NCI-H2196 treated with DMSO at 0.1 percent for 48 hours (cell line): ENCODE measurements at regions not wholly inside any gene's neighbourhood (a gene's known extent, or its start where the extent isn't known, plus 50 kb on each side); places are given as distances from the start of the nearest gene placed in this dataset.
"Not testable (repeated sequence)": the region's sequence is repeated elsewhere in the genome, so short reads cannot be mapped to it uniquely, and the experiment has no call there.

Source experiments
- DNase-seq: peaks from one replicate; lab custom pipeline; 2025; ENCODE audit not compliant: unreplicated experiment; lab: John Stamatoyannopoulos, UW

- DNase-seq = no peak
These were observed 279.8 kb downstream of the DUSP6 start for GRCh38 chr12:89072294-89073026.

GRCh38 chr12:89070603-89071002, 281.7 kb downstream of the DUSP6 start:
- DNase-seq = no peak

DNA sequence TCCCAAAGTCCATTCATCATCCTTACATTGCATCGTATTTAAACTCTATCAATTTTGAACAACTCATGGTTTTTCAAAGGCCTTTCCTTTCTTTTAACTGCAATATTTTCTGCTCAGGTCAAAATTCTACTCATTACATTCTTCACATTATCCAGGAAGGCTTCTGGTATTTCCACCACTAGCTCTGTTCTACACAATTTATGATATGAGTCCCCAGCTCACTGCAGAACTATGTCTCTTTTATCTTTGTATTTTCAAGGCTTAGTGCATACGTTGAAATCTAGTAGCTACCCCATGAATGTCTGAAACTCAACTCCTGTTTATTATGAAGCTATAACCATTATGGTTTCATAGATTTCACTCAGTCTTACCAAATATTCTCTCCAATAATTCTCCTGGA, 282.9 kb downstream of the DUSP6 start:
- no peak for DNase-seq

GRCh38 chr12:89067421-89068187, 284.7 kb downstream of the DUSP6 start:
- no peak for DNase-seq

DNA sequence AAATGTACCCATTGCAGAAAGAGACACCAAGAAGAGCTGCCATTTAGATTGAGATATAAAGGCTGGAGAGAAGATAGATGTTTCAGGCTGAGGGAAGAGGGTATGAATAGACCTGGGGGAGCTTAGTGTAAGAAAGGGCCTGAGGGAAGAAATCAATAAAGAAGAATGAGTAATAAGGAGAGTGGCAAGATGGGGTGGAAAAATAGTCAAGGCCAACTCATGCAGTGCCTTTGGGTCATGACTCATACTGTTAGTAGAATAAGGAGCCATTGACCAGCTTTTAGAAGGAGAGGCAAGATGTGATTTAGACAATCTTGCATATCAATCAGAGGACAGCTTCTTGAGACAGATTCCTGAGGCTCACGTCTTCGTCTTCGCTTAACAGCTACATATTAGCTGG, 287.5 kb downstream of the DUSP6 start:
- DNase-seq = no peak

- DNase-seq = no peak
These were observed 288.1 kb downstream of the DUSP6 start for GRCh38 chr12:89064151-89064550.

GRCh38 chr12:89062996-89063395, 289.3 kb downstream of the DUSP6 start:
- no peak for DNase-seq

GRCh38 chr12:89059721-89060541, 292.4 kb downstream of the DUSP6 start:
- no peak for DNase-seq

GRCh38 chr12:89059056-89059455, 293.2 kb downstream of the DUSP6 start:
- DNase-seq = no peak

GRCh38 chr12:89058402-89058801, 293.9 kb downstream of the DUSP6 start:
- DNase-seq = no peak

- not testable (repeated sequence) for DNase-seq
These were observed 298.5 kb downstream of the DUSP6 start for GRCh38 chr12:89053817-89054216.

GRCh38 chr12:89051065-89051677, 301.1 kb downstream of the DUSP6 start:
- peak; percentile 74 for DNase-seq

DNA sequence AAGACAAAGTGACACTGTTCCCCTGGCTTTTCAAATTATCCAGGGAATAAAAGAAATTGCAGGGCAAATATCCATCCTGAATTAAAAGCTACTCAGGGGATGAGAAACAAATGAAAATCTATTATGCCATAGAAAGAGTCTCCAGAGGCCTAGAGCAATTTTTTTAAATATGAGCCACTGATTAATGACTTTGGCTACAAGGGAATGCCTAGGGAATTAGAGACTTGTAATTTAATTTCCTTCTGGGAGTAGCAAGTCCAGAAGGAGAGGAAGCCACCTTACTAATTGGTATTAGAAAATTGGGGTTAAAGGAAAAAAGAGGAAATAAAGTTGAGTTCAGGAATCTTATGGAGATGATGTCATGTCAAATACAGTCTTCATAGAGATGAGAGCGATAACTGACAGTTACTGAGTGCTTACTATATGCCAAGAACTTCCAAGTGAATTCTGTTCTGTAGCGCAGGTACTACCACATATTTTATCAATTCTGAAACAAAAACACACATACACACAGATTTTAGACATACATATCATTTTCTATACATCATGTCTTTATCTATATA, 304.4 kb downstream of the DUSP6 start:
- DNase-seq = no peak

DNA sequence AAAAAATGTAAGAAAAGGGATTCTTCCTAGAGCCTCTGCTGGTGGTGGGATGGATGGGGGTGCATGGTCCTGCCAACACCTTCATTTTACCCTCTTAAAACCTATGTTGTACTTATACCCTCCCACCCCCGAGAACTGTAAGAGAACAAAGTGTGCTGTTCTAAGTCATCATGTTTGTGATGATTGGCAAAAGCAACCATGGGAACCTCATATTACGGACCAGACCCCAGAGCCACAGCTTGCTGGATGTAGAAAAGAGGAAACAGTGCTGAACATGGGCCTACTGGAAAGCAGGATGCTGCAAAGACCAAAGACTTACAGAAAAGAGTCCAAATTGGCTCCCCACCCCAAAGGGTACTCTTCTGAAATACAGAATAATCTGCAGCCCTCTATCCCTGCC, 311.2 kb downstream of the DUSP6 start:
- DNase-seq = no peak

DNA sequence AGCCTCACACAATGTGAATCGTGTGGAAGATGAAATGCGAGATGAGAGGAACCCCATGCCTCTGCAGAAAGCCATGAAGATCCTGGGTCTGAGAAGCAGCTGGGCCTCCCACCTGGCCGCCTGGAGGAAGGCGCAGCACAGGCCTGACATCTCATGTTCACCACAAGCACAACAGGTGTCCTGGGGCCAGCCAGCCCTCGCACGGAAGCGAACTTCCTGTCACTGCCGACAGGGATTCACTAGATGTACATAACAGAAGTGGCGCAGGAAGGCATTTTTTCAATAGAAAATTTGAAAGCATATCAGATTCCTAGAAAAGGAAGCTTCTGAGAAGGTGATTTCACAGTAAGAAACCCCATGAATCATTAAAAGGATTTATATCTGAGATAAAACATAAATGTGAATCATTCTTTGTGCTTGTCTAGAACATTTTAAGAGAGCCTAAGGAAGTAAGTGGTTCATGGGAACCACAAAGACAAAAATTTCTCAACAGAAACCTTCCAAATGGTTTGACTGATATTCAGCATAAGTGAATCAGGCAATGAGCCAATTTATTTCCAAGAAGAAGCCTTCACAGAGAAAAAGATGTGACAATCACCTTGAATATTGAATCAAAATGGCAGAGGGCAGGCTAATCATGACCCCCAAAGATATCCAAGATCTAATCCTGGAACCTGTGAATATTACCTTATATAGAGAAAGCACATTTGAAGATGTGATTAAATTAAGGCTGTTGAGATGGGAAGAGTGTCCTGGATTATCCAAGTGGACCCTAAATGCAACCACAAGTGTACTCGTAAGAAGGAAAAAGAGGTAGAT, 311.9 kb downstream of the DUSP6 start:
- no peak for DNase-seq

DNA sequence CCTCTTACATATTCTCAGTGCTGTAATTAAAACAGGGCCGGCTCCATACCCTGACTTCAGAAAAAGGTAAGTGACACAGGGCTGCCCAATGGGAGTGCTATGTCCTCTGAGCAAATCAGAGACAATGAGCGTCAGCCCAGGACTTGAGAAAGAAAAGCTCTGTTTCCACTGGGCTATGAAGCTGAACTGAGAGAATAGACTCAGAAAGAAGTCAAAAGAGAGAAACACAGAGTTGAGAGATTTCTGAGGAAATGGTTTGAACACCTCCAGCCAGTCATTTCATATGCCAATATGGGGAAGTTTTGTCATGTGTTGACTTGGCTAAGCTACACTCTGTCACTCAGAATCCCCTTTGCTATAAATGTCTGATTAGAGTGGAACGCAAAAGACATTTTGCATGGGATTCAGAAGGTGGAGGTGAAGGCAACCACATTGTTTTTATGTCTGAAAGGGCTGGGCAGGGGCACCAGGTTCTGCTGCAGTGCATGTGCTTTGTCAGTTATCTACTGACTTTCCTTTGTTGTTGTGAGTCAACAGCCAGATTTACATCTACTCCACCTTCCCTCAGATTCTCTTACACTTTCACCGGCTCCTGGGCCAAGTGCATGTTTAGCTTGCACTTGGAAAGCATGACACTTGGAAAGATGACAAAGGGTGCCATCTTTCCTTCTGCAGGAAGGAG, 313.3 kb downstream of the DUSP6 start:
- no peak for DNase-seq

- no peak for DNase-seq
These were observed 319.2 kb downstream of the DUSP6 start for GRCh38 chr12:89033062-89033461.

GRCh38 chr12:89029961-89030360, 322.3 kb downstream of the DUSP6 start:
- DNase-seq = no peak

DNA sequence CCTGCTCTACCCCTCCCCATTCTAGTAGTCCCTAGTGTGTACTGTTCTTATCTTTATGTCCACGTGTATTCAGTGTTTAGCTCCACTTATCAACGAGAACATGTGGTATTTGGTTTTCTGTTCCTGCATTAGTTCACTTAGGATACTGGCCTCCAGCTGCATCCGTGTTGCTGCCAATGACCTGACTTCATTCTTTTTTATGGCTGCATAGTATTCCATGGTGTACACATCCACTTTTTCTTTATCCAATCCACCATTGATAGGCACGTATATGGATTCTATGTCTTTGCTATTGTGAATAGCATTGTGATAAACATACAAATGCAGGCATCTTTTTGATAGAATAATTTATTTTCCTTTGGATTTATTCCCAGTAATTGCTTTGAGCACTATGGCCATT, 327.7 kb downstream of the DUSP6 start:
- no peak for DNase-seq

DNA sequence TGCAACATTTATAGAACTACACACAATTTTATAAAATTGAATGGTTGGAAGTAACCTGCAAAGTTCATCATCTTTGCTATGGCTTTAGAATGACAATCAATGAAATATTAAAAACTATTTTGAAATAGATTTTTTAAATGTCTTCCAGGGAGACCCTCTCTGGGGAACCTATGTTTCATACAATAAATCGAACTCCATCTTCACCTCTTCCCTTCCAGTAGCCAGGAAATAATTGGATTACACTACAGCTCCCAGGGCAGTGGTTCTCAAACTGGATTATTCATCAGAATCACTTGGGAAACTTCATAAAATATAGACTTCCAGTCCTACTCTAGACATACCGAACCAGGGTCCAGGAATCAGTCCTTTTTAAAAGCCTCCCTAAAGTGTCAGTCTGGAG, 328.4 kb downstream of the DUSP6 start:
- DNase-seq = no peak
